HG03571 (cell line): ENCODE measurements at regions not wholly inside any gene's neighbourhood (a gene's known extent, or its start where the extent isn't known, plus 50 kb on each side); places are given as distances from the start of the nearest gene placed in this dataset.
"Not testable (repeated sequence)": the region's sequence is repeated elsewhere in the genome, so short reads cannot be mapped to it uniquely, and the experiment has no call there.

Experiments used
- ATAC-seq: cut with Tn5 transposase; IDR thresholded peaks from one replicate; pipeline ENCODE4 v1.9.1; 2021; ENCODE audit not compliant: unreplicated experiment

- ATAC-seq: no peak
Observed at GRCh38 chr13:30816736-30817135, 81.4 kb downstream of the ALOX5AP start.

GRCh38 chr13:30818323-30818960 lies 83.1 kb downstream of the ALOX5AP start:
- no peak for ATAC-seq

GRCh38 chr13:30819136-30819888 lies 84.0 kb downstream of the ALOX5AP start:
- ATAC-seq: no peak

- no peak for ATAC-seq
Observed at GRCh38 chr13:30821421-30821820, 84.7 kb upstream of the MEDAG start.

- no peak for ATAC-seq
Observed at GRCh38 chr13:30824651-30825050, 81.4 kb upstream of the MEDAG start.

GRCh38 chr13:30826911-30827577 lies 79.0 kb upstream of the MEDAG start:
- no peak for ATAC-seq

- no peak for ATAC-seq
Observed at GRCh38 chr13:30827578-30827925, 78.5 kb upstream of the MEDAG start.

- ATAC-seq: no peak
Observed at GRCh38 chr13:30829145-30829832, 76.8 kb upstream of the MEDAG start.

GRCh38 chr13:30829833-30830637 lies 76.0 kb upstream of the MEDAG start:
- no peak for ATAC-seq

GRCh38 chr13:30830638-30830965 lies 75.5 kb upstream of the MEDAG start:
- no peak for ATAC-seq

GRCh38 chr13:30831515-30831914 lies 74.6 kb upstream of the MEDAG start:
- no peak for ATAC-seq

- no peak for ATAC-seq
Observed at GRCh38 chr13:30832377-30832776, 73.7 kb upstream of the MEDAG start.

GRCh38 chr13:30832845-30833332 lies 73.2 kb upstream of the MEDAG start:
- no peak for ATAC-seq

- no peak for ATAC-seq
Observed at GRCh38 chr13:30835442-30835841, 70.6 kb upstream of the MEDAG start.

- ATAC-seq: no peak
Observed at GRCh38 chr13:30837227-30838159, 68.6 kb upstream of the MEDAG start.

GRCh38 chr13:30839636-30840035 lies 66.4 kb upstream of the MEDAG start:
- not testable (repeated sequence) for ATAC-seq

- ATAC-seq: no peak
Observed at GRCh38 chr13:30840515-30840914, 65.6 kb upstream of the MEDAG start.

- ATAC-seq: no peak
Observed at GRCh38 chr13:30841154-30841553, 64.9 kb upstream of the MEDAG start.

- no peak for ATAC-seq
Observed at GRCh38 chr13:30843548-30843947, 62.5 kb upstream of the MEDAG start.
